ENCODE measurements at regions not wholly inside any gene's neighbourhood (a gene's known extent, or its start where the extent isn't known, plus 50 kb on each side); places are given as distances from the start of the nearest gene placed in this dataset.

GRCh38 chr2:7813541-7814292 is 868.1 kb upstream of the ID2 start:
- intact Hi-C loops (cut with DNase I): no loop called here
- Histone ChIP-seq H3K36me3 (no peaks in the 10 kb centered on the region), H3K9me3 (no peaks in the 10 kb centered on the region), H3K4me1 (no peaks in the 10 kb centered on the region), H3K27me3 (no peaks in the 10 kb centered on the region), H3K4me3 (replicated peaks in 1 of 3) (no peak overlapping the region), H3K27ac (no peak overlapping the region)
- WGBS, 2 donors: 86 to 88% methylated on average over 9 of the region's 9 CpGs
- DNase-seq: no peak
- TF ChIP-seq CTCF (IDR thresholded peaks at IDR 0.05) (no peak), POLR2A (IDR thresholded peaks at IDR 0.05) (no peak)

DNA sequence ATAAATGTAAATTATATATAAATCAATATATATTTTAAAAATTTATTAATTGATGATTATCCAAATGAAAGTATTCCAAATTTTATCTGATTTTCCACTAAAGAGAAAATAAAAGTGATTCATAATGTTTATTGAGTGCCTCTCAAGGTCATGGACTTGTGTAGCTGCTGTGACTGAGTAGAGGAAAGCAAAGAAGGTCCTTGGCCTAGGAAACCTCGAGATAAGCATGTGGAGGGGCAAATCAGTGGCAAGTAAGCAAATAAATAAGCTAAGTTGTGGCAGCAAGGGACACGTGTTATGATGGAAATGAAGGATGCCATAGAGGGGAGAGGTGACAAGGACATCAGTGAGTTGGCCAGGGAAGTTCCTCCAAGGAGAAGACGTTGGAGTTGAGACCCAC is 866.1 kb upstream of the ID2 start:
- H3K4me1 ChIP-seq: peaks cover 6 to 9% of the 10 kb centered on the region in 2 donors
- no peaks in the 10 kb centered on the region for H3K27me3 ChIP-seq
- no peak overlapping the region for H3K27ac ChIP-seq
- H3K4me3 ChIP-seq (replicated peaks in 1 of 3): no peak overlapping the region
- WGBS, 2 donors: 83% methylated on average over 3 of the region's 3 CpGs
- DNase-seq: no peak
- intact Hi-C loops (cut with DNase I): no loop called here
- no peaks in the 10 kb centered on the region for H3K9me3 ChIP-seq
- TF ChIP-seq CTCF (IDR thresholded peaks at IDR 0.05) (no peak), POLR2A (IDR thresholded peaks at IDR 0.05) (no peak)
- no peaks in the 10 kb centered on the region for H3K36me3 ChIP-seq

DNA sequence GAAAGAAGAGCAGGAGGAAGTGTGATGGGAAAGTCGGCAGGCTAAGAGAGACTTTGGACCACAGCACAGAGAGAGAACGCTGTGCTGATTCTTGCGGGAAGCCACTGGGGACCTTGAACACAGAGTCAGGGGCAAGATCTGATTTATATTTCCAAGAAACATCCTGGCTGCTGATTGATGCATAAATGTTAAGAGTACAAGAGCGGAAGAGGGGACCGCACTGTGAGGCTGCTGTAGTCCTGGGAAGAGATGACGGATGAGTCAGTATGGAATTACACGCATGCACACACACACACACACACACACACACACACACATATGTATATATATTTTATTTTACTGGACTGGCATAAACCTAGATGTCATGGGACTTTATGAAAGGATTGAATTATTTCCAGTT is 865.6 kb upstream of the ID2 start:
- intact Hi-C loops (cut with DNase I): no loop called here
- H3K27me3 ChIP-seq: no peaks in the 10 kb centered on the region
- WGBS, 2 donors: 89 to 90% methylated on average over 7 of the region's 7 CpGs
- H3K36me3 ChIP-seq: no peaks in the 10 kb centered on the region
- no peaks in the 10 kb centered on the region for H3K9me3 ChIP-seq
- TF ChIP-seq CTCF (IDR thresholded peaks at IDR 0.05): no peak
- no peak for TF ChIP-seq POLR2A (IDR thresholded peaks at IDR 0.05)
- peaks cover 6 to 9% of the 10 kb centered on the region in 2 donors for H3K4me1 ChIP-seq
- no peak overlapping the region for H3K4me3 ChIP-seq (replicated peaks in 1 of 3)
- no peak overlapping the region for H3K27ac ChIP-seq
- no peak for DNase-seq

GRCh38 chr2:7816944-7817343 is 864.9 kb upstream of the ID2 start:
- H3K4me3 ChIP-seq (replicated peaks in 1 of 3): no peak overlapping the region
- H3K9me3 ChIP-seq: no peaks in the 10 kb centered on the region
- TF ChIP-seq POLR2A (IDR thresholded peaks at IDR 0.05): no peak
- TF ChIP-seq CTCF (IDR thresholded peaks at IDR 0.05): no peak
- DNase-seq: no peak
- no peaks in the 10 kb centered on the region for H3K27me3 ChIP-seq
- 95 to 98% methylated on average over 2 of the region's 2 CpGs for WGBS, 2 donors
- intact Hi-C loops (cut with DNase I): no loop called here
- H3K4me1 ChIP-seq: peaks cover 6 to 9% of the 10 kb centered on the region in 2 donors
- H3K27ac ChIP-seq: no peak overlapping the region
- H3K36me3 ChIP-seq: no peaks in the 10 kb centered on the region

GRCh38 chr2:7819316-7819715 is 862.5 kb upstream of the ID2 start:
- Histone ChIP-seq H3K4me1 (peaks cover 6 to 9% of the 10 kb centered on the region in 2 donors), H3K4me3 (replicated peaks in 1 of 3) (no peak overlapping the region), H3K27ac (no peak overlapping the region), H3K27me3 (no peaks in the 10 kb centered on the region), H3K36me3 (no peaks in the 10 kb centered on the region), H3K9me3 (no peaks in the 10 kb centered on the region)
- no peak for TF ChIP-seq CTCF (IDR thresholded peaks at IDR 0.05)
- TF ChIP-seq POLR2A (IDR thresholded peaks at IDR 0.05): no peak
- intact Hi-C loops (cut with DNase I): no loop called here
- DNase-seq: no peak
- WGBS, 2 donors: 95 to 96% methylated on average over 5 of the region's 5 CpGs
